HepG2 (cell line): ENCODE measurements at regions not wholly inside any gene's neighbourhood (a gene's known extent, or its start where the extent isn't known, plus 50 kb on each side); places are given as distances from the start of the nearest gene placed in this dataset.

ENCODE experiments used
- ATAC-seq: fragments of 200-7000 bp; cut with Tn5 transposase; 3 replicates; pipeline ENCODE4 v1.9.1; 2020; ENCODE audit warnings: mild to moderate bottlenecking, moderate library complexity
- BruUV-seq: library from RNA; stranded (reverse); fragments of 400-500 nt; replicated peaks from 2 replicates; lab custom pipeline; 2021; lab: Mats Ljungman, UMichigan
- CTCF ChIA-PET: fragments of 300-600 bp; formaldehyde crosslinking; extraction: SDS; loops from one replicate; lab custom pipeline; 2021; ENCODE audit warnings: low total read pairs, inconsistent platforms, low intra/inter-chr PET ratio; lab: Yijun Ruan, JAX
- POLR2A ChIA-PET: fragments of 350-600 bp; sonication (Branson Sonifier 250); formaldehyde crosslinking; loops from one replicate; lab custom pipeline; 2020; ENCODE audit warnings: antibody characterized with exemption, inconsistent platforms; lab: Yijun Ruan, JAX
- DNase-seq: peaks from one replicate; pipeline ENCODE4 v3.0.0-alpha.2; 2015; ENCODE audit warnings: low spot score
- FAIRE-seq: peaks from 3 replicates; lab custom pipeline; 2011; peaks lifted over from hg19 to GRCh38; lab: Jason Lieb, UNC
- H2AFZ ChIP-seq: one replicate; pipeline ENCODE4 v1.6.1; 2011; ENCODE audit warnings: low read length, inconsistent platforms
- H3K27ac ChIP-seq: fragments of 300-600 bp; 3 replicates; pipeline ENCODE4 v1.8.0; 2011; ENCODE audit warnings: mixed run types, mild to moderate bottlenecking, mixed read lengths, low read length, inconsistent platforms; ENCODE audit not compliant: insufficient read depth; ENCODE audit errors: extremely low read length
- H3K27me3 ChIP-seq, 2 experiments: fragments of 200-600 bp in 1 of 2; 2 replicates in 1 of 2; 3 replicates in 1 of 2; pipeline versions ENCODE4 v1.6.0 to v1.8.0; 2011; ENCODE audit warnings: low read length in 2 of 2, mild to moderate bottlenecking in 2 of 2, moderate library complexity in 2 of 2, inconsistent platforms in 1 of 2; ENCODE audit not compliant: insufficient read depth in 2 of 2, control insufficient read depth in 1 of 2
- H3K36me3 ChIP-seq, 2 experiments: fragments of 200-600 bp in 1 of 2; replicated peaks in 1 of 2; 2 replicates in 1 of 2; 3 replicates in 1 of 2; pipeline versions ENCODE4 v1.5.1 to v1.8.0; 2011; ENCODE audit warnings: low read length in 2 of 2, inconsistent platforms in 1 of 2; ENCODE audit not compliant: insufficient read depth in 2 of 2, control insufficient read depth in 1 of 2
- H3K4me1 ChIP-seq: 2 replicates; pipeline ENCODE4 v1.5.1; 2012; ENCODE audit warnings: low read length, inconsistent platforms; ENCODE audit not compliant: insufficient read depth
- H3K4me2 ChIP-seq: 2 replicates; pipeline ENCODE4 v1.6.0; 2011; ENCODE audit warnings: low read depth, low read length, inconsistent platforms
- H3K4me3 ChIP-seq, 3 experiments: fragments of 200-600 bp in 1 of 3; sonication (generic), shearing (Covaris generic) in 1 of 3; replicated peaks in 1 of 3; 2 replicates each; pipeline ENCODE4 v1.5.1; 2011 to 2016; ENCODE audit warnings: low read length in 3 of 3, inconsistent platforms in 2 of 3, low read depth in 2 of 3, mild to moderate bottlenecking in 2 of 3, control low read depth in 1 of 3, mixed read lengths in 1 of 3; ENCODE audit not compliant: insufficient read depth in 1 of 3
- H3K79me2 ChIP-seq: one replicate; pipeline ENCODE4 v1.6.1; 2011; ENCODE audit warnings: low read length, inconsistent platforms; ENCODE audit not compliant: insufficient read depth
- H3K9ac ChIP-seq: 2 replicates; pipeline ENCODE4 v1.6.0; 2011; ENCODE audit warnings: mild to moderate bottlenecking, low read depth, low read length, inconsistent platforms; ENCODE audit not compliant: insufficient read depth
- H3K9me3 ChIP-seq: 2 replicates; pipeline ENCODE4 v1.5.1; 2012; ENCODE audit warnings: mild to moderate bottlenecking, low read length
- H4K20me1 ChIP-seq: 2 replicates; pipeline ENCODE4 v1.6.0; 2011; ENCODE audit warnings: inconsistent platforms, mild to moderate bottlenecking, low read length, moderate library complexity; ENCODE audit not compliant: insufficient read depth
- CERS6 ChIP-seq: sonication (generic); formaldehyde crosslinking; IDR thresholded peaks from 2 replicates; pipeline ENCODE4 v1.5.0; 2020; ENCODE audit warnings: missing genetic modification reagents
- FOXO1 ChIP-seq: sonication (generic); formaldehyde crosslinking; IDR thresholded peaks from 2 replicates; pipeline ENCODE4 v1.4.0; 2020; ENCODE audit warnings: missing genetic modification reagents
- HOXA7 ChIP-seq: sonication (generic); formaldehyde crosslinking; IDR thresholded peaks from 2 replicates; pipeline ENCODE4 v1.8.1; 2022; ENCODE audit warnings: mild to moderate bottlenecking, missing genetic modification reagents, moderate library complexity
- KLF11 ChIP-seq: IDR thresholded peaks from 2 replicates; pipeline ENCODE4 v1.6.1; 2016; ENCODE audit warnings: missing compliant biosample characterization
- NFRKB ChIP-seq: fragments of 450-650 bp; IDR thresholded peaks from 2 replicates; pipeline ENCODE4 v1.6.1; 2017
- NPAS2 ChIP-seq: sonication (generic); formaldehyde crosslinking; IDR thresholded peaks from 2 replicates; pipeline ENCODE4 v1.8.0; 2022; ENCODE audit warnings: mild to moderate bottlenecking, missing genetic modification reagents, borderline replicate concordance
- SP140L ChIP-seq: sonication (generic); formaldehyde crosslinking; IDR thresholded peaks from 2 replicates; pipeline ENCODE4 v1.4.0; 2020; ENCODE audit warnings: missing genetic modification reagents, borderline replicate concordance
- XRCC5 ChIP-seq: fragments of 200-400 bp; formaldehyde crosslinking; optimal IDR thresholded peaks from 2 replicates; pipeline ENCODE3; 2017; ENCODE audit warnings: mild to moderate bottlenecking, low read length
- ZBTB42 ChIP-seq: sonication (generic); formaldehyde crosslinking; IDR thresholded peaks from 2 replicates; pipeline ENCODE4 v1.5.0; 2020; ENCODE audit warnings: mild to moderate bottlenecking, missing genetic modification reagents
- ZNF121 ChIP-seq: sonication (generic); formaldehyde crosslinking; IDR thresholded peaks from 2 replicates; pipeline ENCODE4 v1.5.0; 2020; ENCODE audit warnings: mild to moderate bottlenecking, missing genetic modification reagents
- ZNF260 ChIP-seq: sonication (generic); formaldehyde crosslinking; IDR thresholded peaks from 2 replicates; pipeline ENCODE4 v1.4.0; 2020; ENCODE audit warnings: missing genetic modification reagents, low read depth, mild to moderate bottlenecking, borderline replicate concordance
- ZNF550 ChIP-seq: sonication (generic); formaldehyde crosslinking; IDR thresholded peaks from 2 replicates; pipeline ENCODE4 v1.4.0; 2020; ENCODE audit warnings: mild to moderate bottlenecking, missing genetic modification reagents, borderline replicate concordance
- ZNF615 ChIP-seq: sonication (generic); formaldehyde crosslinking; IDR thresholded peaks from 2 replicates; pipeline ENCODE4 v1.5.0; 2020; ENCODE audit warnings: mild to moderate bottlenecking, missing genetic modification reagents, borderline replicate concordance
- ZNF639 ChIP-seq: conservative IDR thresholded peaks from 2 replicates; pipeline ENCODE4 v1.6.1; 2018; ENCODE audit warnings: missing genetic modification reagents
- ZNF678 ChIP-seq: sonication (generic); formaldehyde crosslinking; IDR thresholded peaks from 2 replicates; pipeline ENCODE4 v1.4.0; 2020; ENCODE audit warnings: mild to moderate bottlenecking, missing genetic modification reagents
- WGBS: methylation state at CpG from one replicate; pipeline ENCODE4 v1.1.6; 2017; ENCODE audit warnings: low lambda C conversion rate; 5-methylcytosine and 5-hydroxymethylcytosine counted together
- in situ Hi-C: cut with HindIII; loops from 2 replicates; pipeline ENCODE4 v1.10.0; 2017; ENCODE audit warnings: low pct_unique_long_range_greater_than_20kb; ENCODE audit not compliant: extremely low pct_ligation_motif_present
- intact Hi-C: fragments of 100-400 bp; cut with micrococcal nuclease; formaldehyde crosslinking; loops from one replicate; pipeline ENCODE4 v1.10.0; 2022; ENCODE audit not compliant: unreplicated experiment

GRCh38 chr5:20300110-20300509 lies 312.1 kb upstream of the CDH18 start:
- WGBS, result 0% methylated on average over 4 of the region's 4 CpGs
- H3K36me3 ChIP-seq, result no peaks in the 10 kb centered on the region
- no TSS peak for BruUV-seq

More at GRCh38 chr5:20300110-20300509, 312.1 kb upstream of the CDH18 start:
- no peak for FAIRE-seq
- no peaks in the 10 kb centered on the region for H3K4me1 ChIP-seq
- no peak overlapping the region for H3K4me2 ChIP-seq
- no peak overlapping the region for H3K9ac ChIP-seq
- H2AFZ ChIP-seq, result peak overlapping the region; percentile 61
- H3K9me3 ChIP-seq, result no peaks in the 10 kb centered on the region
- H4K20me1 ChIP-seq, result no peaks in the 10 kb centered on the region
- in situ Hi-C loops (no loop called here), intact Hi-C loops (no loop called here)
- no peak for ATAC-seq
- no peak overlapping the region for H3K27ac ChIP-seq
- ChIA-PET CTCF (no interaction called here), POLR2A (no interaction called here)
- no peak for TF ChIP-seq ZBTB42 (CRISPR knock-in tag)
- no peak for TF ChIP-seq NFRKB
- TF ChIP-seq HOXA7 (CRISPR knock-in tag), result no peak
- TF ChIP-seq KLF11, result no peak
- TF ChIP-seq CERS6 (CRISPR knock-in tag), result no peak
- no peak for TF ChIP-seq ZNF260 (CRISPR knock-in tag)
- TF ChIP-seq ZNF615, result no peak
- TF ChIP-seq ZNF550 (CRISPR knock-in tag), result no peak
- no peak for TF ChIP-seq NPAS2 (CRISPR knock-in tag)
- TF ChIP-seq FOXO1 (CRISPR knock-in tag), result no peak
- no peak for TF ChIP-seq ZNF121 (CRISPR knock-in tag)
- no peak for TF ChIP-seq SP140L (CRISPR knock-in tag)
- TF ChIP-seq XRCC5, result no peak
- no peak for TF ChIP-seq ZNF639 (CRISPR knock-in tag)
- TF ChIP-seq ZNF678 (CRISPR knock-in tag), result no peak
- no peak for DNase-seq
- no peaks in the 10 kb centered on the region; a peak in 1 of 5 replicates for H3K27me3 ChIP-seq
- no peaks in the 10 kb centered on the region for H3K79me2 ChIP-seq
- no peak overlapping the region for H3K4me3 ChIP-seq
